Coronary artery (tissue), 2 donors: ENCODE measurements at regions not wholly inside any gene's neighbourhood (a gene's known extent, or its start where the extent isn't known, plus 50 kb on each side); places are given as distances from the start of the nearest gene placed in this dataset.

ENCODE experiments used
- DNase-seq: peaks from one replicate; pipeline ENCODE4 v3.0.0-alpha.2; 2017; ENCODE audit warnings: low spot score
- H3K27ac ChIP-seq, 2 donors: fragments of 200-600 bp; sonication (generic); one replicate each; pipeline ENCODE4 v1.5.1; 2016 to 2019
- H3K4me3 ChIP-seq: fragments of 200-600 bp; sonication (generic); 2 replicates; pipeline ENCODE4 v1.5.1; 2016; ENCODE audit warnings: mild to moderate bottlenecking, moderate library complexity
- TF ChIP-seq, protein P1 (sequence below): fragments of 200-600 bp; sonication (generic); IDR thresholded peaks from one replicate; pipeline ENCODE4 v1.5.1; 2019; ENCODE audit warnings: antibody characterized with exemption

DNA sequence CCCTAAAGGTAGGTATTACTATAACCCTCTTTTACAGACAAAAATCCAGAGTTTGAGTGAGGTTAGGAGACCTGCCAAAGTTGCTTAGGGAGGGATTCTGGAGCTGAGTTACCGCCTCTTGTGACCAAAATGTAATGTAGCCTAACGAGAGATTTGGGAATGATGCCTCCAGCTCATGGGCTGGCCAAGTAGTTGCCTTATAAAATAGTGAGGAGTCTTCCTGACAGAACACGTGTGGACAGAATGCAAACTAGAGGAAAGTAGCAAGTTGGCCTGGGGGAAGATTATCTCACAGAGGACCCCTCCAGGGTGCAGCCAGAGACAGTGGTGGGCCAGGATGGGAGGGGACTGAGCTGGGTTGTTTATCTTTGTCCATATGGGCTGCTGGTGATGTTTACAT lies 543.7 kb upstream of the CDH11 start:
- Histone ChIP-seq H3K4me3 (no peak overlapping the region), H3K27ac (no peak overlapping the region)
- TF ChIP-seq, protein P1, sequence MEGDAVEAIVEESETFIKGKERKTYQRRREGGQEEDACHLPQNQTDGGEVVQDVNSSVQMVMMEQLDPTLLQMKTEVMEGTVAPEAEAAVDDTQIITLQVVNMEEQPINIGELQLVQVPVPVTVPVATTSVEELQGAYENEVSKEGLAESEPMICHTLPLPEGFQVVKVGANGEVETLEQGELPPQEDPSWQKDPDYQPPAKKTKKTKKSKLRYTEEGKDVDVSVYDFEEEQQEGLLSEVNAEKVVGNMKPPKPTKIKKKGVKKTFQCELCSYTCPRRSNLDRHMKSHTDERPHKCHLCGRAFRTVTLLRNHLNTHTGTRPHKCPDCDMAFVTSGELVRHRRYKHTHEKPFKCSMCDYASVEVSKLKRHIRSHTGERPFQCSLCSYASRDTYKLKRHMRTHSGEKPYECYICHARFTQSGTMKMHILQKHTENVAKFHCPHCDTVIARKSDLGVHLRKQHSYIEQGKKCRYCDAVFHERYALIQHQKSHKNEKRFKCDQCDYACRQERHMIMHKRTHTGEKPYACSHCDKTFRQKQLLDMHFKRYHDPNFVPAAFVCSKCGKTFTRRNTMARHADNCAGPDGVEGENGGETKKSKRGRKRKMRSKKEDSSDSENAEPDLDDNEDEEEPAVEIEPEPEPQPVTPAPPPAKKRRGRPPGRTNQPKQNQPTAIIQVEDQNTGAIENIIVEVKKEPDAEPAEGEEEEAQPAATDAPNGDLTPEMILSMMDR, result no peak
- DNase-seq, result no peak

DNA sequence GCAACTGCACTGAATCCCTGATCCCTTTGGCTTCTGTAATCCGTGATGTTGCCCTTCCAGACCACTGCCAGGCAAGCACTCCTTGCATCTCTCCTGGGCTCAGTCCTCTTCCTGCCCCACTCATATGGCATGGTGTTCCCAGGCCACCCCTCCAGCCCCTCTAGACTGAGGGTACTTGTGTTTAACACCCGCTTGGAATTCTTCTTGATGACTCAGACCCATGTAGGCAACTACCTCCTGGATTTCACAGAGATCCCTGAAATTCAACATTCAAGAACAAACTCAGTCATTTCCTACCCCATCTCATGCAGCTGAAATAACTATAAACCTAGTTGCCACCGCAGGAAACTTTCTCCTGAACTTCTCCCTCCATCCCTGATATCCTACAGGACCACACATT lies 541.9 kb upstream of the CDH11 start:
- no peak for DNase-seq
- TF ChIP-seq, protein P1, result no peak

DNA sequence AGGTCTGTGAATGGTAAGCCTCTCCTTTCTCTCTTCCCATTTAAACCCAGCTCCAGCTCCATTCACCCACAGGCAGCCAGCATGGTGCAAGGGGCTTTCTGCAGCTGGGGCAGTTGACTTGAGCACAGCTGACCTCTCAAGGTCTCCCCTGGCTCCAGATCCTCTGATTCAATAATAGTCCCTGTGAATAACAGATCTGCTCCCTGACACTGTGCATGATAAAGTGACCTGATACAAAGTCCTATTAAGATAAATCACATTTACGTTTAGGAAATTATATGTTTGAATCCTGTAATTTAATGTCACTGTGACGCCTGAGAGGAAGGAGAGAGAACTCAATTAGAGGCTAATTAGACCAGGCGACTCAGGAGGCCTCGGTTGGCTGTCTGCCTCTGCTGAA lies 540.4 kb upstream of the CDH11 start:
- H3K27ac ChIP-seq, result no peak overlapping the region
- DNase-seq, result no peak
- no peak overlapping the region for H3K4me3 ChIP-seq
- TF ChIP-seq, protein P1, result no peak

More for the DNA sequence above, 541.9 kb upstream of the CDH11 start:
- no peak overlapping the region for H3K4me3 ChIP-seq
- H3K27ac ChIP-seq, result no peak overlapping the region

DNA sequence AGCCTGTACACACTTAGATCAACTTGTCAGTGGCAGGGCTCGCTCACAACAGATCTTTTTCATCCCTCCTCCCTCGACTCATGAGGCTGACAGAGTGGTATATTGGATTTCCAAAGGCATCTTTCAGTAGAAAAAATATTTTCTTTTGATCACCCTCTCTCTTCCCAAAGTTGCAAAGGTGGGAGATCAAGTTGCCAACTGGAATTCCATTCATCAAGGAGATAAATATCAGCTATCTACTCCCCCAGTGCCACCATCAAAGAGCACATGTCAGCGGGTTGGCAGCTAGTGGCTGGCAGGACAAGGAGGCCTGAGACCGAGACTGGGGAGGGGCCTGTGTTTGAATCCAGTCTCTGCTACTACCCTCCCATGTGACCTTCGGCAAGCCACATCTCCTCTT lies 539.7 kb upstream of the CDH11 start:
- H3K4me3 ChIP-seq, result no peak overlapping the region
- DNase-seq, result no peak
- TF ChIP-seq, protein P1, result no peak

DNA sequence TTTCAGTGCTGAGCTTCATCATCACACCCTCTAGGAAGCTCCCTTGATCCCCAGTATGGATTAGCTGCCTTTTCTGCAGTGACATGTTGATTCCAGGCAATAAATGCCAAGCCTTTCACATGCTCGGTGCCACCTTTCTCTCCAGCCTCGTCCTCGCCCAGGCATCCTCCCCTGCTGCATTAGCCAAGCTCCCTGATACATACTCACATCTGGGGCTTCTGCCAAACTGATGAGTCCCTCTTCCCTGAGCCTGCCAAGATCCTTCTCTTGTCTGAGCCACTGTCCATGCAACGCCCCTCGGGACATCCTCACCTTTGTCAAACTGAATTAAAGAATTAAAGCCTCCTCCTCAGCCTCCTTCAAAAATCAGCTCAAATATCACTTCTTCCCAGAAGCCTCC lies 538.5 kb upstream of the CDH11 start:
- H3K4me3 ChIP-seq, result no peak overlapping the region
- H3K27ac ChIP-seq, result no peak overlapping the region
- TF ChIP-seq, protein P1, result no peak
- no peak for DNase-seq

More for the DNA sequence above, 539.7 kb upstream of the CDH11 start:
- H3K27ac ChIP-seq, result no peak overlapping the region

DNA sequence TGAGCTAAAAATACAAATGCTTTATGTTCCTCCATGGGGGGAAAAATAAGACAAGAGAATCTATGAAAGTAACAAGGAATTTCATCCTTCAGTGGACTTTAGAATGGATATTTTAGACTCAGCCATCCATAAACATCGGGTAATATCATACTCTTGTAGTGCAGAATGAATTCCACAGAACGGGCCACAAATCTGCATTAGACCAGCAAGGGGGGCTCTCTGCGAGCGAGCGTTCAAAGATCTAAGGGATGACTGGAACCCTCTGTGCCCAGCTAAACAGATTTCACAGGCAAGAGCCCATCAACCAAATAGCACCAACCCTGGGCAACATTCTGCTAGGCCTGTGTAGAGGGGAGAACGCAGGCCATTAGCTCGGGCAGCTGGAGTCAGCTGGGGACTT lies 537.9 kb upstream of the CDH11 start:
- DNase-seq, result no peak
- Histone ChIP-seq H3K4me3 (no peak overlapping the region), H3K27ac (no peak overlapping the region)
- TF ChIP-seq, protein P1, result no peak

DNA sequence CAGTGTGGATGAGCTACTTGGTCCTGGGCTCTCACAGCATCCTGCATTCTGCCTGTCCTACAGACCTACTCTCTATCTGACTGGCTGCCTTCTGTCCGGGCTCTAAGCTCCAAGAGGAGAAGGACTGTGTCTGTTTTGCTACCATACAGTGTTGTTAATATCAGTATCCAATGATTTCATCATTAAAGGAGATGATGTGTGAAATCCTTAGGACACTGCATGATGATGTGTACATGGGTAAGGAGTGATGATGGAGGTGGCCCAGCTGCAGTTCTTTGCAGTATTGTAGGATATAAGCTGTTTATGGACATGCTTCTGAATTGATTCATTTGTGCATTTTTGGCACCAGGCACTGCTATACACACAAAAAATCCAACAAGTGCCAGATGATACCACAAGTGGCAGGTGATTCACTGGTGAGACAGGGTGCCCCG lies 536.9 kb upstream of the CDH11 start:
- TF ChIP-seq, protein P1, result no peak
- Histone ChIP-seq H3K4me3 (no peak overlapping the region), H3K27ac (no peak overlapping the region)
- no peak for DNase-seq
